GM10248 (cell line): ENCODE measurements at regions not wholly inside any gene's neighbourhood (a gene's known extent, or its start where the extent isn't known, plus 50 kb on each side); places are given as distances from the start of the nearest gene placed in this dataset.

Experiments used
- CTCF ChIA-PET: fragments of 300-600 bp; sonication (Branson Sonifier 250); formaldehyde crosslinking; extraction: SDS; loops from one replicate; lab custom pipeline; 2021; ENCODE audit warnings: antibody characterized with exemption; lab: Yijun Ruan, JAX
- POLR2A ChIA-PET: fragments of 350-650 bp; sonication (Branson Sonifier 250); formaldehyde crosslinking; extraction: SDS; loops from one replicate; lab custom pipeline; 2020; ENCODE audit warnings: antibody characterized with exemption; lab: Yijun Ruan, JAX
- DNase-seq: peaks from one replicate; pipeline ENCODE4 v3.0.0; 2012; ENCODE audit errors: extremely low spot score
- CTCF ChIP-seq: IDR thresholded peaks from 2 replicates; pipeline ENCODE4 v1.5.1; 2012; ENCODE audit warnings: mild to moderate bottlenecking, low read depth; ENCODE audit errors: extremely low read depth, missing control alignments, control extremely low read depth

- ChIA-PET CTCF (interaction anchor here (0.8 to 1.3 kb wide), 3 partner anchors 130 to 1406 kb away, joined by 3 to 5 read pairs (median 3); no protein-coding TSS in a partner anchor), POLR2A (no interaction called here)
- no peak for TF ChIP-seq CTCF
- no peak for DNase-seq
These were observed 273.7 kb downstream of the CETN3 start for GRCh38 chr5:90135779-90136378.

GRCh38 chr5:90134892-90135291 lies 274.7 kb downstream of the CETN3 start:
- ChIA-PET POLR2A (no interaction called here), CTCF (interaction anchor here (1.1 kb wide), 1 partner anchor 130 kb away, joined by 3 read pairs; no protein-coding TSS in a partner anchor)
- no peak for DNase-seq
- no peak for TF ChIP-seq CTCF

GRCh38 chr5:90134381-90134780 lies 275.2 kb downstream of the CETN3 start:
- no peak for TF ChIP-seq CTCF
- no peak for DNase-seq
- CTCF ChIA-PET: interaction anchor here (1.1 kb wide), 1 partner anchor 131 kb away, joined by 3 read pairs; no protein-coding TSS in a partner anchor
- POLR2A ChIA-PET: no interaction called here

GRCh38 chr5:90133941-90134340 lies 275.6 kb downstream of the CETN3 start:
- DNase-seq: no peak
- TF ChIP-seq CTCF: no peak
- ChIA-PET POLR2A (no interaction called here), CTCF (interaction anchor here (1.1 kb wide), 1 partner anchor 131 kb away, joined by 3 read pairs; no protein-coding TSS in a partner anchor)

- no peak for TF ChIP-seq CTCF
- ChIA-PET CTCF (no interaction called here), POLR2A (no interaction called here)
- peak; percentile 38 for DNase-seq
These were observed 278.0 kb downstream of the CETN3 start for GRCh38 chr5:90131383-90132133.

GRCh38 chr5:90128551-90128950 lies 281.0 kb downstream of the CETN3 start:
- POLR2A ChIA-PET: no interaction called here
- TF ChIP-seq CTCF: no peak
- DNase-seq: no peak
- CTCF ChIA-PET: no interaction called here
